HG03060 (cell line): ENCODE measurements at regions not wholly inside any gene's neighbourhood (a gene's known extent, or its start where the extent isn't known, plus 50 kb on each side); places are given as distances from the start of the nearest gene placed in this dataset.
A peak's percentile ranks its signal among the peaks of the same experiment; 100 is the strongest.

ENCODE experiments used
- ATAC-seq: cut with Tn5 transposase; IDR thresholded peaks from one replicate; pipeline ENCODE4 v1.9.1; 2021; ENCODE audit warnings: low read depth, moderate number of reproducible peaks; ENCODE audit not compliant: unreplicated experiment

- ATAC-seq, result no peak
Measured at GRCh38 chr3:189040656-189041335, 131.0 kb upstream of the TPRG1 start.

DNA sequence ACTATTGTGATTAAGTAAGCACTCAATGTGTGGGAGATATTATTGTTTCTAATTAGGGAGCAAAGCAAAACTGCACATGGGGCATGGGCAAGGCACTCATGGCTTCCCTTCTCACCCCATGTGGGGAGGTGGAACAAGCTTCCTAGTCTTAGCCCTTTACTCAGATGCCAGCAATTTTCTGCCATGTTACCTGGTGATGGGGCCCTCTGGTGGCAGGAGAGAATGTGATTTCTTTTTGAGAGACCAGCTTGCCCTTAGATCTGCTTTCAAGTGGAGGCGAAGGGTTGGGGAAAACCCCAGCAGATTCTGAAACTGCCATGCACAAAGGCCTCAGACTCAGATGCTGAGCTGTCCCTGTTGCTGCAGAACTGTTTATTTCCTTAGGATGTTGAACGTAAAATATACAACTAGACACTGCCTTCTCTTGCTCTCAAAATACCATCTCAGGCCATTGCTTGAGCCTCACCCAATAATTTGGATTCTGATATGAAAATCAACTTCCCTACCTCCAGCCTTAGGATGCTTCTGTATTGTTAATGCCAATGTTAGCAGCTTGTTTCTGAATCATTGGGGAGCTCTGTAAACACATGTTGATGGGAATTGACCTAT is 130.2 kb upstream of the TPRG1 start:
- ATAC-seq, result peak; percentile 88

DNA sequence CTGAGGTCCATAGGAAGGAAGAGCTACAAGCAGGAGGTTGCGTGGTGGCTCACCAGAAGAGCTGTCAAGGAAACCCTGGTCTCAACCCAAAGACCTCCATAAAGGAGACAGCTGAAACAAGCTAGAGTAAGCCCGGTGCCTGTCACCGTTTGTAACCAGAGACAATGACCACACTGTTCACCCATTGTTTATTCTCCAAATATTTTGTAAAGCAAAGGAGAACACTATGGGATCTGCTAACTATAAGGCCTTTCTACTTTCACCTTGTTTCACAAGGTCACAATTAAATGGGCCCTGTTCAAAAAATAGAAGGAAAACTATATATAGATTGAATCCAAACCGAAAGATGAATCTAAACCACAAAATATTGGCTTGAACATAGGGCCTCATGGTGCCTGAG is 128.9 kb upstream of the TPRG1 start:
- ATAC-seq, result no peak

DNA sequence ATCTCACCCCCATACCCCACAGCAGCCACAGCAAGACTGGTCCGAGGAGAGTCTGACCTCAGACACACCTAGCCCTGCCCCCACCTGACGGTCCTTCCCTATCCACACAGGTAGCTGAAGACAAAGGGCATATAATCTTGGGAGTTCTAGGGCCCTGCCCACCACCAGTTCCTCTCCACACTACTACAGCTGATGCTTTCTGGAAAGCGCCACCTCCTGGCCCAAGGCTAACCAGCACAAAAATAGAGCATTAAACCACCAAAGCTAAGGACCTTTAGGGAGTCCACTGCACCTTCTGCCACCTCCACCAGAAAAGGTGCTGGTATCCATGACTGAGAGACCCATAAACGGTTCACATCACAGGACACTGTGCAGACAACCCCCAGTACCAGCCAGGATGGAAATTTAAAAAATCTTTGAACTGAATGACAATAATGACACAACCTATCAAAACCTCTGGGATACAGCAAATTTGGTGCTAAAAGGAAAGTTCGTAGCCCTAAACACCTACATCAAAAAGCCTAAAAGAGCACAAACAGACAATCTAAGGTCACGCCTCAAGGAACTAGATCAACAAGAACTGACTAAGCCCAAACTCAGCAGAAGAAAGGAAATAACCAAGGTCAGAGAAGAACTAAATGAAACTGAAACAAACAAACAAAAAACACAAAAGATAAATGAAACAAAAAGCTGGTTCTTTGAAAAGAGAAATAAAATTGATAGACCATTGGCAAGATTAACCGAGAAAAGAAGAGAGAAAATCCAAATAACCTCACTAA is 122.1 kb upstream of the TPRG1 start:
- no peak for ATAC-seq

DNA sequence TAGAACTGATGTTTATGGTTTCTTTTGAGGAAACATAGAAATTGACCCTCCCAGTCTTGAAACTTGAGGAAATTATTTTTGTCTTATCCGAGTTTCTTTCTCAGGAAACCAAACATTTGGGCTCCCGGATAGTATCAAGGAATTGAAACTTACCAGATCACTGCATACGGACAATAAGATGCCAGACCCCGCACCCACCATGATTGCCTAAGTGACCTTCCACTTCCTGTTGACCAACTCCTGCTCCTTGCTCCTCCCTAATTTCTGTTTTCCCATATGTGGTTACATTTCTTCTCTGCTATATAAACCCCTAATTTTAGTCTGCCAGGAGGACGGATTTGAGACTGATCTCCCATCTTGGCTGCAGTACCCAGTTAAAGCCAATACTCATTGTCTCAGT is 118.4 kb upstream of the TPRG1 start:
- no peak for ATAC-seq

GRCh38 chr3:189056646-189057335 is 115.0 kb upstream of the TPRG1 start:
- ATAC-seq, result no peak

DNA sequence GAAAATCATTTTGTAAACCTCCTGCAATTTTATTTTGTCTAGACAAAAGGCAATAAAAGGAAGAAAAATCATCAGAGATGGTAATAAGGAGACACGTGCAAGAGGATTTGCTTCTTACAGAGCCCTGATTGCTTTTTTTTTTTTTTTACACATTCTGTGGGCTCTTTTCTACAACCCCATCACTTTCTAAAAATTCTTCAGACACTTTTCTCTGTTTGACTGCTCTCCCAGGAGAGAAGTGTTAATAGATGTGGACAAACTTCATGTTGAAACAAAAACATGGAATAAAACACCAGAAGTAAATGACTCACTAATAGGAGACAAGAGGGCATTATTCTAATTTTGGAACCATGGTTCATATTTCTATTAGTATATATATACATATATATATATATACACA is 114.4 kb upstream of the TPRG1 start:
- ATAC-seq, result no peak

GRCh38 chr3:189058071-189058470 is 113.7 kb upstream of the TPRG1 start:
- no peak for ATAC-seq

- no peak for ATAC-seq
Measured at GRCh38 chr3:189070965-189071364, 100.8 kb upstream of the TPRG1 start.

DNA sequence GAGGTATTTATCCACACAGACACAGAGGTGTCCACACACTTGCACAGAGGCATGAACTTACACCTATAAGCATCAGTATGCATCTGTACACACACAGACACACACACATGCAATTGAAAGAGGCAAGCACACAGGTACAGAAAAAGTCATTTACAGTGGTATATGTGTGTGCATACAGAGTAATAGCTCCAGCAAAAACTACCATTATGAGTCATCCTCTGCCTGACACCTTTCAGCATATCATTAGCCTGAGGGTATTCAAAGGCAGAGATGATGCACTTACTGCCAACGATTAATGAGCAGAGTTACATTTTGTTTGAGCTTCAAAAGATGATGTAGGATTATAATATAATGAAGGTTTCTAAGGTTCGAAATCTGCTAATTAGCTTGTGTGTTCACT is 100.3 kb upstream of the TPRG1 start:
- ATAC-seq, result peak; percentile 80

DNA sequence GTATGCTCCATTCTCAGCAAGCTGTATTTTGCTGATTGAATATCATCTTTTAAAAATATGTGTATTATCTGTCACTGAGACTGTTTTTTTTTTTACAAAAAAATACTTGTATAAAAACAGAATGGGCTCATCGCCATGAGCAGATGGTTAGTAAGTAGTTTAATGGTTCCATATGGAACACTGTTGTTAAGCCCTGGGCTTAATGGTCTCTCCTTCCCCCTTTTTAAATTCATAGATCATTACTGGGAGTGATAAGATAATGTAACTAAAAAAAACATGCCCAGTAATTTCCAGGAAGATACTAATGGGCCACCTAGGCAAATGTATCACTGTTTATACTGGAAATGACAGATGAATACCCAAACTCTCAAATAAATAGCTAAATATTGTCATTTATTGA is 95.3 kb upstream of the TPRG1 start:
- no peak for ATAC-seq

DNA sequence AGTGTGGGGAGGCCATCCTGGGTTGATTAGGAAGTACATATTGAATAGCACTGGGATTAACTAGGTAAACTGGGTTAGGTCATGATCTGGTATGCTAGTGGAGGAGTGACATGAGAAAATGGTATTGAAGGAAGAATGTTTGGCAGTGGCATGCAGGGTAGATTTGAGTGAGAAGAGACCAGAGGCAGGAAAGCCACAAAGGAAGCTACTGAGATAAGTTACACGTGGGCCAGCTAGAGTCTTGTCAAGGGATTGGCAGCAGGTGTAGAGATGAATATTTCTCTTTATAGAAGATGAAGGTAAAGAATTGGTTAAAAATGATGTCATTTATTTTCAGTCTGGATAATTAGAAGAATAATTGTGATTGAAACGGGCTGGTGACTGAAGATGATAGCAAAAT is 91.0 kb upstream of the TPRG1 start:
- no peak for ATAC-seq

GRCh38 chr3:189082666-189083427 is 88.9 kb upstream of the TPRG1 start:
- no peak for ATAC-seq

- ATAC-seq, result no peak
Measured at GRCh38 chr3:189084620-189085019, 87.2 kb upstream of the TPRG1 start.

DNA sequence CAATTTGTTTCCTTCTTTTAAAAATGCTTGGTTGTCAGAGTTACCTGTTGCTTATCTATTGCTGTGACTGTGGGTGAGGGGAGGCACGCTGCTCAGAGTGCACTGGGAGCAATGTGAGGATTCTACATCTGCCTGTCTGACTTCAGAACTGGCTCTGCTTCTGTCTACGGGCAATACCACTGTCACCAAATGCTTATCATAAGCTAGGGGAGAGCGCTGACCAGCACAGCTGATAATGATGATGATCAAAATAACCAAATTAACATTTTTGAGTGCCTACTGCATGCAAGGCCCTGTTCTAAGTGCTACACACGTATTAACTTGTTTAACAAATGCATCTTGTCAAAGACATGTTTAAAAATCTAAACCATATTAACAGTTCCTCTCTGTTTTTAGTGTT is 79.2 kb upstream of the TPRG1 start:
- no peak for ATAC-seq

- no peak for ATAC-seq
Measured at GRCh38 chr3:189094539-189094938, 77.2 kb upstream of the TPRG1 start.

- no peak for ATAC-seq
Measured at GRCh38 chr3:189096092-189096491, 75.7 kb upstream of the TPRG1 start.

DNA sequence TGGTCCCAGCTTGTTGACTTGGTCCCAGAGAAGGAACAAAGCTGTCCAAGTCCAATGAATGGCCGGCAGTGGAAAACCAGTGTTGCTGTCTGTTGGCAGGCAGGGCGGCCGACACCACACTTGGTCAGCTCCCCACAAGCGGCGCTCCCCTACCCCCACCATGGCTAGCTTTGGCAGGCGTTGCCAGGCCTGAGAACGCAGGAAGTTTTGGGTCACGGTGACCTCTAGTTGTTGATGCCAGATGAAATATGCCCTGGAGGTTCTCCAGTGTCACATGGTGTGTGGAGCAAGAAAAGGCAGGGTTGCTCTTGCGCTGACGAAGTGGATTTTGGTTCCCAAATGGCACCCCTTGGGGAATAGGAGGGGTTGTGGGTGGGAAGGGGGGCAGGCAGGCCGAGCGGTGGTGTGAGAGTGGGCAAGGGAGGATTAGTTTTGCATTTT is 72.7 kb upstream of the TPRG1 start:
- no peak for ATAC-seq

GRCh38 chr3:189099505-189100290 is 72.1 kb upstream of the TPRG1 start:
- no peak for ATAC-seq

GRCh38 chr3:189100866-189101265 is 70.9 kb upstream of the TPRG1 start:
- ATAC-seq, result no peak
